COLO668 (cell line): ENCODE measurements at regions not wholly inside any gene's neighbourhood (a gene's known extent, or its start where the extent isn't known, plus 50 kb on each side); places are given as distances from the start of the nearest gene placed in this dataset.

Source experiments
- DNase-seq: peaks from one replicate; lab custom pipeline; 2025; ENCODE audit not compliant: unreplicated experiment; lab: John Stamatoyannopoulos, UW

DNA sequence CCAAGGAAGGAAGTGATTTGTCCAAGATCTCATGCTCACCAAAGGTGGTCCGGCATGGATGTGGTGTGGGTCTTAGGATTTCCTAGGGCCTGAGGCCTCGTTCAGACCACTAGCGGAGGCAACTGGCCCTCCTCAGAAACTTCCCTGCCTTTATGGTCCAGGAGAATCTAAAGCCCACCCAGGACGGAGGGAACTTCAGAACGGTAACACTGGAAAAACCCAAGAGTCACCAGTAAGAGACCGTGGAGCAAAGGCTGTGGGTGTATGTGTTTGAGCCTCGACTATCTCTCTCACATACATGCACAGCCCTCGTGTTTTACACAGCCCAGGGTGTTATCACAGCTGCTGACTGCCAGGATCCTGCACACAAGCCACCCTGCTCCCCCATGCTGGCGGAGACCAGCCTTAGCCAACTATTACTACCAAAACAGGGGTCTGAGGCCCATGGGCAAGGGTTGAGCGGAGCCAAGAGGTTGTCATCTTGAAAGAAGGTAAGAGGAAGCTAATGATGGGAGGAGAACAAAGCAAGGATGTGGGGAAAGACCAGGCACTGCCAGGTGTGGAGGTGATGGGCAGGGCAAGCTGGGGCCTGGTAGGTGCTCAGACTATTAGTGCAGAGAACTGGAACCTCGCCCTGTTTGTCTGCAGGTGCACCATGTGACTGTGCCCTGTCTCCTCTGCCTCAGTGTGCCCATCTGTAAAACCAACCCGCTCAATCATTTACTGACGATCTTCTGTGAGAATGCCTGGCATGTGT is 170.2 kb upstream of the ZMIZ1 start:
- no peak for DNase-seq

DNA sequence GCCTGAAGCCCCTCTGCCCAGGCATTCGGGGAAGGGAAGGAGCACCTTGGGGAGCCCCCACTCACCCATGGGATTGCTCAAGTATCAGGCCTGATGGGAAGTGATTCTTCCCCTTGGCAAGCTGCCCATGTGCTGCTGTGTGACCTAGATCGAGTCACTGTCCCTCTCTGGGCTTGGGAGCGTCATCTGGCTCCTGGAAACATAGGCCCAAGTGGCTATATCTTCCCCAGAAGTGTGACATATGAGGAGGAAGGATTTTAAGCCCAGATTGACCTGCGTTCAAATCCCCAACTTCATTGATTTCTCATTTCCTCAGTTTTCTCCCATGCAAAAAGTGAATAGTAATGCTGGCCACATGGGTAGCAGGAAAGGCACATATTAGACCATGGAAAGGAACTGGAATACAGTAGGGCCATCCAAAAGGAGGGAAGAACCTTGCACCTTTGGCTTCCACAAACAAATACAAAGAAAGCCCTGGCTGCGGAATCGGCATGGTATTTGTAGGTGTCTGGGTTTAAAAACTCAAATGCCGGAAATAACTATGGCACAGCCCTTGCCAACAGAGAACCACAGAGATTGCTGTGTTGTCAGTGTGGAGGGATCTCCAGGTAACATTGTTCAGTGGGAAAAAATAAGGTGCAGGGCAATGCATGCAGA is 169.5 kb upstream of the ZMIZ1 start:
- DNase-seq, result no peak

DNA sequence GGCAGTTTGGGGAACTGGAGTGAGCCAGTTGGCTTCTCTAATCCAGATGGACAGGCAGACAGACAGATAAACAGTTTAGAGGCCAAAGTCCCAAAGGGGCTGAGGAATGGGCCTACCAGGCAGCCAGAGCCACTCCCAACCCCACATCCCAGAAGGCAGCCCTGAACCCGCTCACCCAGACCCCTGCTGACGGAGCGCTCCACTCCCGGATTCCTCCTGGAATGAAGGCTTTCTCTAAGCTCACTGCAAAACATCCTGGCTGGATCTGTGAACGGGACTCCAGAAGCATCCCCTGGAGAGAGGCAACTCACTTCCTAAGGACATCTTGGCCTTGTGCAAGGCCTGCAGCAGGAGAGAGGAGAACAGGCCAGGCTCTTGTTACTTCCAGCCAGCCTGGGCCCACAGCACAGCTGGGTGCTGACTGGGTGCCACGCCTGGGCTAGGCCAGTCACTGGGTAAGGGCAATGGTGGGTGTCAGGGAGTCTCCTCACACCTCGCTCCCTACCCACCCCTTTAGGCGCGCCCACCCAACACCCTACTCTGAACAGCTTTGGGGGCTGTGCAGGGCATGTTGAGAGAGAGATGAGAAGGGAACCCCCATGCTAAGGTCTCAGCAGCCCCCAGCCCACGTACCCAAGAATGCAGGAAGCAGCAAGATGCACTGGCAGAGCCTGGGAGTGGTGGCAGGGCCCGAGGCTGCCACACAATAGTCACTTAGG is 168.6 kb upstream of the ZMIZ1 start:
- no peak for DNase-seq

DNA sequence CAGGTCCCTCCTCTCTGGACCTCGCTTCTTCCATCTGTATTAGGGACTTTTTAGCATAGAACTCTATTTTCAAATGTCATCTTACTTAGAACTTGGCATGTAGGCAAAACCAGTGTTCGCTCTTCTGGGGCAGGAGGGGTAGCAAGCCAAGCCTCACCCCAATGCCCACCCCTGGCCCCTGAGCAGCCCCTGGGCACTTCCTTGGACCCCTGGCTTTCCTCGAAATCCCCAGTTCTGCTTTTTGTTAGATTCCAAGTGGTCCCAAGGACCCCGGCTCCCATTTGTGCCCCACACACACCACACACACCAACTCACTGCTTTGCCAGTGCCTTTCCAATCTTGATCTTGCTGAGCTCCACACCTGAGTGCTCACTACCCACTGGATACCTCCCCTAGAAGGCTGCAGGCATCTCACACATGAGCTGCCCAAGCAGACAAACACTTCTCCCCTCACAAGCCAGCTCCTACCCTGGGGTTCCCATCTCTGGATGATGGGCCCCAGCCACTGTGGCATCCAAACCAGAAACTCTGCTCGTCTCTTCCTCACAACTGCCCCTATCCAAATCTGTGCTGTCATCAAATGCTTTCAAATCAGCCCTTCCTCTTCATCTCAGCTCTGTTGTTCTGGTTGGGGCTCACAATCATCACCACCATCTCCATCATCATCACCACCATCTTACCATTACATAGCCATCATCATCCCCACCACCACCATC is 167.9 kb upstream of the ZMIZ1 start:
- DNase-seq, result no peak

DNA sequence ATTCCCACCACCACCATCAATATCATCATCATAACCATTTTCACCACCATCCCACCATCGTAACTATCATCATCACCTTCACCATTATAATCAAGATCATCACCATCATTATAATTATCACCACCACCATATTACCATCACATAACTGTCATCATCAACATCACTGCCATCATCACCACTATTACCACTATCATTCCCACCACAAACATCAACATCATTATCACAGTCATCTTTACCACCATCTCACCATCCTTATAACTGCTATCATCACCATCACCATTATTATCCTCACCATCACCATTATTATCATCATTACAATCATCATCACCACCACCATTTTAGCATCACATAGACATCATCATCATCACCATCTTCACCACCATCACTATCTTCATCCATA is 167.1 kb upstream of the ZMIZ1 start:
- no peak for DNase-seq

DNA sequence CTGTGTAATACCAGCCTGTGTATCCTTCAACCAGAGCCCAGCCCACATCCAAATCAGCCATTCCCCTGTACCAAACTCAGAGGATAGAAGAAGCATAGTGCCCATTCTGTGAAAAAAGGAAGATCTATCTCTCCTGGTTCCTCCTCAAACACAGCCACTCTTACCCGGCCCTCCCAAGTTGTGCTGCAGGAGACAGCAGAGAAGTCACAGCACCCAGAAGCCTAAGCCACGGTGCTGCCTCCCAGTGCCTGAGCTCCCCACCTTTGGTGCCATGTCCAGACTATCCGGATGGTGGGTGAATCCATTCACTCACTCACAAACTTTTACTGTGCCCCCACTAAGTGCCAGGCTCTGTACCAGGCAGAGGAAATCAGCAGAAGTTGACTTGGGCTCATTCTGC is 166.0 kb upstream of the ZMIZ1 start:
- DNase-seq, result no peak

DNA sequence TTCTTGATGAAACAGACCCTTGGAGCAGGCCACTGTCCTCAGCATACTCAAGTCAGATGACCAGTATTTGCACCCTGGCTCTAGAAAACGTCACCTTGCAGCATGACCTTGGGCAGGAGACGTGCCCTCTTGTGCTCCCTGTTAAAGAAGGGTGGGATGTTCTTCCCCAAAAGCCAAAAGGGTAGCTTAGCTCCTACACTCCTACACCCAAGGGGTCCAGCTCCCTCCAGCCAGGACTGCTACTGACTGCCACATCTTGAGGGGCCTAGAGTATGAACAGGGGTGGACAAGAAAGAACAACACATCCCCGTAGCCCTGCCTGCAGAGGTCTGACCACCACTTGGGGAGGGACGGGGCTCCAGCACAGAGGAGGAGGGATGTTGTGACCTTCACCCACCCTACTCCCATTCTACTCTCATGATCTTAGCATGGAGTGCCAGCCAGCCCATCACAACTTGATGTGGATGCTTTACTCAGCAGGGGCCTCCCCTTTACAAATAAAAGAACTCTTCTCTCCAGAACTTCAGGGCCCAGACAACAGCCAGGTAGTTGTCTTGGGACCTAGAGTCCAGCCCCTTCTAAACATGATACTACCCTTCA is 165.3 kb upstream of the ZMIZ1 start:
- DNase-seq, result no peak

DNA sequence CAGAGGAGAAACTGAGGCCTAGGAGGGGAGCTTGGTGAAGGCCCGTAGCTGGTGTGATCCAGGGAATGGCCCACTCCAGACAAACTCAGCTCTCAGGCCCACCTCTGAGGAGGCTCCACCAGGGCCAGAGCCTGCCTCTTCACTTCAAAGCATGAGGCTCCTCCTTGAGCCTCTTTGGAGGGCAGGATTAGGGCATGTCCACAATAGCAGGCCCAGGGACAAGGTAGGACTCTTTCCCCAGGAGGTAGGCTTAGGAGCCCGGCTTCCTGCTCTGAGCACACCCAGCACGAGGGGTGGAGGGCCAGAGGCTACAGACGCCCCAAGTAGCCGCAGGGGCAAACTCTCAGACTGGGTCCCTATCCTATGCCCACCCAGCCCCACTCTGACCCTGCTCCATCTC is 164.6 kb upstream of the ZMIZ1 start:
- no peak for DNase-seq

DNA sequence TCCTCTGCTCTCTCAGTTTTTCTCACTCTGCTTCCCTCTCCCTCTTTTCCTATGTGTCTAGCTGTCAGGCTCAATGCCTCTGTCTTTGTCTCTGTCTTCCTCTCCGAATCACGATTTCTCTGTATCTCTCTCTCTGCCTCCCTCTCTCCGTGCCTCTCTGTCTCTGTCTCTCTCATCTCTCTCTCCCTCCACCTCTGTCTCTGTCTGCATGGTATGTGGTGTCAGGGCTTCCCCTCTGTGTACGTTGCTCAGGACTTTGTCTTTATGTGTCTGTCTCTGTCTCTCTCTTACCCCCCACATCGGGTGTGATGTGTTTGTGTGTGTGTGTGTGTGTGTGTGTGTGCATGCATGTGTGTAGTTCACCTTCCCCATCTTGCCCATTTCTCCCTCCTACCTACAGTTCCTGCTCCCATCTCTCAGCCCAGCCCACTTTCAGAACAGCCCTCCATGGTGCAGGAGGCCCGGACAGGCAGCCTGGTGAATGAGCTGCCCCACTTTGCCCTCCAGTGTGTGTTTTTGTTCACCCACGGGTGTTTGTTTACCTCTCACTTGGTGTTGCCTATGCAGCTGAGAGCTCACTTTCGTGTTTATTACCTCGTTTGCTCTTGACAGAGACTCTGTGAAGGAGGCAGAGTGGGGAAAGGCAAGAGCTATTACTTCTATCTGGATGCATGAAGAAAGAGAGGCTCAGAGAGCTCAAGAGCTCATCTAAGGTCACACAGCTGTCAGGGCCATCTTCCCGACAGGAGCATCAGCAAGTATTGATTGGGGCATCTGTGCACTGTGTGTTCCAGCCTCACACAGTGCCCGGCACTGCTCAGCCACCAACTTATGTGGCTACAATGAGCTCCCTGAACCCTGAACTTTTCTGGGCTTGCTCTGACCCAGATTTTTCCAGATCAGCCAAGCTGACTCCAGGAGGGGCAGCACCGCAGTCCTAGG is 163.5 kb upstream of the ZMIZ1 start:
- DNase-seq, result no peak

DNA sequence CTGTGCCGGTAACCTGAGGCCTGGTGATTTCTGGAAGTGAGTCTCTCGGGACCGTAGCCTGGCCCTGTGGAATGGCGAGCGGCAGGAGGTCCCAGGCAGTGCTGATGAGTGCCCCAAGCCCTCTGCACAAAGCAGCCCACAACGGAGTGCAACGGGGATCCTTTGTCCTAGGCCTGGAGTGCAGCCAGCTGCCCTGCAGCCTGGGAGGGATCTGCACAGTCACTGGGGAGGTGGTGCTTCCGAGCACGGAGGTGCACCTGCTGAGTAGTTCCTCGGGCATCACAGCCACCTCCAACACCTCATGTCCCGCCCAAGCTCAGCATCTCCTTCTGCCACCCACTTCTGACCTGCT is 162.8 kb upstream of the ZMIZ1 start:
- peak; percentile 77 for DNase-seq

DNA sequence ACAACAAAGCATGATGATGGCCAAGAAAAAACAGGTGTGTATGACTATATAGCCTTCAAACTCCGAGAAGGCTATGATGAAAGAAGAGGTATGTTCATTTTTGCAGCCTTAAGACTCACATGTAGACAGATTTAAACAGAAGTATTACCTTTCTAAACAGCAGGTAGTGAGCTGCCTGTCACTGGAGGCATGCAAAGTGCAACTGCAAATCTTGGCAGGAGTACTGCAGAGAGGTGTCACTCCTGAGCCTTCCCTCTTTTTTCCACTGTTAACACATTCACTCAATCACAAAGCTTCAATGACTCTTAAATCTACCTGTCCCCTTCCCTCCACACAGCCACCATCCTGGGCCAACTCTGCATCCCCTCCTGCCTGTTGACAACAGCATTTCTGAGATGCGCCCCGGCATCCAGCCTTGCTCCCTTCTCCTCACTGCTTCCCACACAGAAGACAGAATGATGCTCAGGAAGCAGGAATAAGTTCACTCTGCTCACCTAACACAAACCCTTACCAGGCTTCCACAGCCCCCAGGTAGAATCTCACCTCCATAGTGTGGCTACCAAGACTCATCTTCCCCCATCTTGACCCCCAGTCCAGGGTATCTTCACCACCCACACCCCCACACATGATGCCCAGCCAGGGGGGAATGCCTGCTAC is 161.9 kb upstream of the ZMIZ1 start:
- no peak for DNase-seq

DNA sequence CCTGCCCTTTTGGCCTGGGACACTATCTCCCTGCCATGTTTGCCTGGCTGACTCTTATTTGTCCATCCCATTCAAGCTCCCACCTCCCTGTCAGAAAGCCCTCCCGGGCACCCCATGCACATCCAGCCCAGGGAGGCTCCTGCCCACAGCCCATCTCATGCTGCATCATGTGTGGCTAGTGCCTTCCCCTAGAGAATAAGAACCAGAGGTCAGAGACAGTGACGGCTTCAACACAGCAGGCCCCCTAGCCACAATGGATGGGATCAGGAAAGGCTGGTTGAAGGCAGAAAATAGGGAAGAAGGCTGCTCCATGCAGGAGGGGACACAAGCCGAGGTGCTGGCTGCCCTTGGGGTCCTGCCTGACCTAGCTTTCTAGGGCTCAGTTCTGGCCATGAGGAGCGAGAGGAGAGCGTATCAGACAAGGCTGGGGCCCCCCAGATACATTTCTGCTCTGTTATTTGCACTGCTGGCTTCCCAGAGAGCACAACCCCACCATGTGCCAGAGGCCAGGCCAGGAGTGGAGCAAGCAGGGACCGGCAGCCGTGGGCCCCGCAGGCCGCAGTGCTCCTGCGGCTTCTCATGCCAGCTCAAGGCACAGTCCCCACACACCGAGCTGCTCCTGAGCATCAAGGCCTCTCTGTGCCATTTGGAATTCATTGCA is 161.1 kb upstream of the ZMIZ1 start:
- DNase-seq, result no peak

DNA sequence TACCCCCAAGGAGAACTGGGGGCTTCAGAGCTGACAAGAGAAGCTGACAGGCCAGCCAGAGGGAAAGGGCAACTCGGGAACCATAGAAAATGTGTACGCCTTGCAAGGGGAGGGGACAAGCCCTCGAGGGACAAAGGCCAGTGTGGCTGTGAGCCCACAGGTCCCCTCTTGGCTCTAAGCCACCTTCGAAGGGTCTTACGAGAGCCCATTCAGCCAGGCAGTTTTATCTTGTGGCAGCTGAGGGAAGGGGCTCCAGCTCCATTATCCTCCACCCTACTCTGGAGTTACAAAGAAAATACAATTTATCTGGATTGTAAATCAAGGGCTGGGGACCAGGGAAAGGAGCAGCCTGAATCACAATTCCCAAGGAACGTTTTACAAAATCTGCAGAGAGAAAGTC is 159.5 kb upstream of the ZMIZ1 start:
- no peak for DNase-seq

DNA sequence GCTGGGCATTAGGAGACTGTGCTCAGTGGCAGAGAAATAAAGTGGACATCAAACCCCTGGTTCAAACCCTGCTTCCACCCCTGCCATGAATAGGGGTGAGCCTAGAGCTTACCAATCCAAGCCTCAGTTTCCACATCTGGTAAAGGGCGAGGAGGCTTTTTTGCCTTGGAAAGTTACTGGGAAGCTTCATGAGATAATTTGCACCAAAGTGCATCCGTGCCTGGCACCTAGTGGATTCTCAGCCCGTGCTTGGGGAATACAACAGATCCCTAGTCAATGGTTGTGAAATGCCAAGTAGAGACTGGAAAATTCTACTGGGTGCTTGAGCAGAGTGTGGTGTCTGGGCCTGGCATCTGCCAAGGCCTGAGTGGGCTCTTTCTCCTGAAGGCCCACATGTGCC is 158.7 kb upstream of the ZMIZ1 start:
- DNase-seq, result no peak

DNA sequence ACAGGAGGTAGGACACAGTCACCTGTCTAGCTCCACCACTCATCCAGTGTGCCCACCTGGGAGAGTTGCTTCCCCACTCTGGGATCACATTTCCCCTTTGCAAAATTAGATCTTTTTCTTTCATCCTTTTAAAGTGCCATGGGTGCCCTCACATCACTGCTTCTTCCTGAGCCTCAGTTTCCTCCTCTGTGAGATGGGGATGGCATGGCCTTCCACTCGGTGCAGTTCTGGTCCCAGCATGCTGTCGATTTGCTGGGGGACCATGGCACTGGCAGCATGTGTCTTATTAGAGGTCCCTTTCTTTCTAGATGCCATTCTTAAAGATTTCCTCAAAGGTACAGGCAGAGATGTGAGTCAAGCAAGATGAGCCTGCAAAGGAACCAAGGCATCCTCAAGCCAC is 158.3 kb upstream of the ZMIZ1 start:
- DNase-seq, result no peak

DNA sequence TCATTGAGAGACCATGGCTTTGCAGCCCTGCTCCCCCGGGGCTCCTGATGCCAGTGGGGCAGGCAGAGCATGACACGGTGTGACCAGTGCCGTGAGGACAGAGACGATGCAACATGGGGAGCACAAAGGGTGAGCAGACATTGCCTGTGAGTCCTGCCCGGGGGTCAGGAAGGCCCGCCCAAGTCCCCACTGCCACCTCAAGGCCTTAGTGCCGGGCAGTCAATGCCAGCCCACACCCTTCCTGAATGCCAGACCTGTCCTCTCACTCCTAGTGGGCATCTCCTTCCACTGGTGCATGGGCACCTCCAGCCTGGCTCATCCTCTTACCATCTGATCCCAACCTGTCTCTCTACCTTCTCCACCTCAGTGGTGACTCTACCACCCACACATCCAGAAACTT is 157.9 kb upstream of the ZMIZ1 start:
- DNase-seq, result no peak

DNA sequence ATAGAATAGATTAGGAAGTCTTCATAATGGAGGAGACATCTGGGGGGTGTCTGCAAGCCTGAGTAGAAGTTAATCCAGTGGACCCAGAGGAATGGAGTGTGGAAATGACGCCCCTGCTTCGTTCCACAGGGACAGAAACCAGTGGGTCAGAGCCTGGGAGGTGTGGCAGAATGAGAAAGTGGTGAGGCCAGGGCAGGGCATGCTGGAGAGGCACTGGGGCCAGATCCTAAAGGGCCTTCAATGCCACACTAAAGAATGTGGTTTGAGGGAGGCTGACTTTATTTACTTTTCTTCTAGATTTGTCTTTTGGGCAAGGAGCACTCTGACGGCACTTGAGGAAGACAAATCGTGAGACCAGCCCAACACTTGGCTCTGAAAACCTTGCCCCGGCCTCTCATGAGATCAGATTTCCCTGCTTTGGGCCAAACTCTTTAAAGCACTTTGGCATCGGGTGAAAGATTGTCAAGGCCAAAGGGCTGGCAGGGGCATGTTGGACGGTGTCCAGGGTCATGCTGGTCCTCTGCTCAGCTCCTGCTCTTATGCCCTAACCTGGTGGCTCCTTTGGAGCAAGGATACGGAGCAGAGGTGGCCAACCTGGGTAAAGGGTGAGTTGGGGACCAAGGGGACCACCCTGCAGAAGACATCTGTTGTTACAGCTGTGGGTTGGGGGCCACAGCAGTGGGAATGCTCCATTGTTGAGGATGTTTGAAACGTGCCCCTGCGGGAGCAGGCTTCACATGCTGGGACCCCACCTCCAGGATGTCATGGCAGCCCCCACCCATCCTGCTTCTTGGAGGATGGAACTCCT is 157.0 kb upstream of the ZMIZ1 start:
- no peak for DNase-seq
